ENCODE measurements at regions not wholly inside any gene's neighbourhood (a gene's known extent, or its start where the extent isn't known, plus 50 kb on each side); places are given as distances from the start of the nearest gene placed in this dataset.

DNA sequence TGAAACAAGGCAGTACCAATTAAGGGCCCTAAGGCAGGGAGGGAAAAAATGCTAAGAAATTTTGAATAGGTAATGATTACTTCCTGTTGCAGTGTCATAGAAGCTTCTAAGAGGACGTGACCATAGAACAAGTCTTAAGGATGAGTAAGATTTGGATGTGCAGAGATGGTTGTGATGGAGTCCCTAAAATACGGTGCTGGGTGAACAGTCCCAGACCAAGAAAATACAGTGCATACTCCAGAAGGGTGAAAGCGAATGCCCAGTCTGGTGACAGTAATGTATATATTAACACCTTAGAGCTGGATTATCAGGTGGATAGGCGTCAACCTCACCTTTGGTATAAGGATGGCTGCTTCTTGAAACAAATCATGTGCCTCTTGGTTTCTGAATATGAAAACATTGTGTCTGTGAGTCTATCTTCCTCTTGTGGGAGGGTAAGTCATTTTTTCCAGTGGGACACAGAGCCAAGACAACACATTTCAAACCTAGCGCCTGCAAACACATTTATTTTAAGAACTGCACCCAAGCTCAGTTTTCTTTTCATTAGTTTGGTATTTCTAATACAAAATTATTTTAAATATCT is 101.2 kb upstream of the TP63 start:
- no peak overlapping the region for H3K27ac ChIP-seq
- TF ChIP-seq, protein P1, sequence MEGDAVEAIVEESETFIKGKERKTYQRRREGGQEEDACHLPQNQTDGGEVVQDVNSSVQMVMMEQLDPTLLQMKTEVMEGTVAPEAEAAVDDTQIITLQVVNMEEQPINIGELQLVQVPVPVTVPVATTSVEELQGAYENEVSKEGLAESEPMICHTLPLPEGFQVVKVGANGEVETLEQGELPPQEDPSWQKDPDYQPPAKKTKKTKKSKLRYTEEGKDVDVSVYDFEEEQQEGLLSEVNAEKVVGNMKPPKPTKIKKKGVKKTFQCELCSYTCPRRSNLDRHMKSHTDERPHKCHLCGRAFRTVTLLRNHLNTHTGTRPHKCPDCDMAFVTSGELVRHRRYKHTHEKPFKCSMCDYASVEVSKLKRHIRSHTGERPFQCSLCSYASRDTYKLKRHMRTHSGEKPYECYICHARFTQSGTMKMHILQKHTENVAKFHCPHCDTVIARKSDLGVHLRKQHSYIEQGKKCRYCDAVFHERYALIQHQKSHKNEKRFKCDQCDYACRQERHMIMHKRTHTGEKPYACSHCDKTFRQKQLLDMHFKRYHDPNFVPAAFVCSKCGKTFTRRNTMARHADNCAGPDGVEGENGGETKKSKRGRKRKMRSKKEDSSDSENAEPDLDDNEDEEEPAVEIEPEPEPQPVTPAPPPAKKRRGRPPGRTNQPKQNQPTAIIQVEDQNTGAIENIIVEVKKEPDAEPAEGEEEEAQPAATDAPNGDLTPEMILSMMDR (conservative IDR thresholded peaks at IDR 0.05) = no peak

DNA sequence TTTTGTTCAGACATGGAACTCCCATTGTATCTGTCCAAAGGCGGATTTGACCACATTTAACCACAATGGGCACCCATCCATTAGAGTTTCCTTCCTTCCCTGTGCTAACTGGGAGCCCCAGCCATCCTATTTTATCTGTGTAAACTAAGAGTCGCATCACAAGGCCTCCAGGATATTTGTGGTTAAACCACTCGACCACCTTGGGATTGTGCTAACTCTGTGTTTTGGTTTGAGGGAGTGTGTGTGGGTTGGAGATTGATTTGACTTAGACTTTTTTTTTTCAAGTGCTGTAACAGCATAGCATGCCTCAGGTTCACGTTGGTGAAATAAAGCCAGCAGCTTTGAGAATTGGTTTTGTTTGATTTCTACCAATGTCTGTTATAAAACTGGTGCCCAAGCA is 100.4 kb upstream of the TP63 start:
- H3K27ac ChIP-seq = no peak overlapping the region
- TF ChIP-seq, protein P1 (conservative IDR thresholded peaks at IDR 0.05) = no peak

GRCh38 chr3:189531271-189531670 is 99.9 kb upstream of the TP63 start:
- TF ChIP-seq, protein P1 (conservative IDR thresholded peaks at IDR 0.05) = no peak
- H3K27ac ChIP-seq = no peak overlapping the region

- TF ChIP-seq, protein P1 (conservative IDR thresholded peaks at IDR 0.05) = no peak
Observed at GRCh38 chr3:189534531-189534930, 96.7 kb upstream of the TP63 start.

GRCh38 chr3:189537135-189537534 is 94.1 kb upstream of the TP63 start:
- TF ChIP-seq, protein P1 (conservative IDR thresholded peaks at IDR 0.05) = no peak
- H3K27ac ChIP-seq = no peak overlapping the region

More at GRCh38 chr3:189534531-189534930, 96.7 kb upstream of the TP63 start:
- H3K27ac ChIP-seq = no peak overlapping the region

GRCh38 chr3:189547448-189547847 is 83.7 kb upstream of the TP63 start:
- TF ChIP-seq, protein P1 (conservative IDR thresholded peaks at IDR 0.05) = no peak
- no peak overlapping the region for H3K27ac ChIP-seq

DNA sequence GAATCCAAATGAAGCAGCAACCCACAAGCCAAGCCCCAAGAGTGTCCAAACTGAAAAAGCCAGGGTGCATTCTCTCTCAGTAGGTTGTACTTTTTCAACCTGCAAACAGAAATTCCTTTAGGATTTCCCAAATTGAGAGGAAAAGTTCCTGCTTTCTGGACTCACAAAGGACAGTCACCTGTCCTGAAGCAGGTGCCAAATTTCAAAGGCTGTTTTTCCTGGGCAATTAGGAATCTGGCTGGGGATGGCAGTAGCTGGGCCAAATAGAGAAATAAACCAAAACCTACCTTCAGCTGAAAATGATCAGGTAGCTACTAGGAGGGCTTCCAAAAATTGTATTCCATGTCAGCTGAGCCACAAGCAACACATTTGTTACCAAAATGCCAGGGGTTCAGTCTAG is 83.1 kb upstream of the TP63 start:
- H3K27ac ChIP-seq = no peak overlapping the region
- TF ChIP-seq, protein P1 (conservative IDR thresholded peaks at IDR 0.05) = no peak

Measured in VCaP (cell line).